ENCODE measurements at regions not wholly inside any gene's neighbourhood (a gene's known extent, or its start where the extent isn't known, plus 50 kb on each side); places are given as distances from the start of the nearest gene placed in this dataset.
A peak's percentile ranks its signal among the peaks of the same experiment; 100 is the strongest.

- no peak for DNase-seq
Observed at GRCh38 chr10:110375121-110375520, 70.4 kb upstream of the SMNDC1 start.

DNA sequence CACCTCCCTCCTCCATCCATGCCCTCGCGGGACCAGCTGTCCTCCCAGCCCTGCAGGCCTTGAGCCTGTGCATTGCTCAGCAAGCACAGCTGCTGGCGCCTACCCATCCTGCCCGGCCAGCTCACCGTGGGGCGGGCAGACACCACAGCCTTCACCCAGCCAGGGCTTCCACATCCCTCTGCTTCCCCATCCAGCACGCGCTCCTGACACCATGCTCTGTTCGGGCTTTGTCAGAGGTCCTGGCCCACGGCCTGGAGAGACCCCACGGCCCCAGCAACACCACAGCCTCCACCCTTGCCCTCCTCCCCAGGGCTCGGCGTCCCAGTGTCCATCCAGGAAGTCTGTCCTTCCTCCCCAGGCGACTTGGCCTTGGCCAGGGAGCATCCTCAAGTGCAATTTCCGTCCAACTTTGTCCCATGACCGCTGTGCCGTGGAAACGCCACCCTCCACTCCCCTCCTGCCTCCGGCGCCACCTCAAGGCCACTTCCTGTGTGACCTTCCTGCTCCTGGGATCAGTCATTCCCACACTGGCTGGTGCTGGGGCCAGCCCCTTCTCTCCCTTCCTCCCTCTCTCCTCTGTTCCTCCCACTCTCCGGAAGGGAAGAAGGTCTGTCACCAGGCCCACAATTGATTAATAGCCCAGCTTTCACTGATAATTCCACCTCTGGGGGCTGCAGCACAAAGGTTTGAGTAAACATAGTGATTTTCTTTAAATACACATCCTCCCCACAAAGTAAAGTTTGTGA lies 71.5 kb upstream of the SMNDC1 start:
- no peak for DNase-seq

DNA sequence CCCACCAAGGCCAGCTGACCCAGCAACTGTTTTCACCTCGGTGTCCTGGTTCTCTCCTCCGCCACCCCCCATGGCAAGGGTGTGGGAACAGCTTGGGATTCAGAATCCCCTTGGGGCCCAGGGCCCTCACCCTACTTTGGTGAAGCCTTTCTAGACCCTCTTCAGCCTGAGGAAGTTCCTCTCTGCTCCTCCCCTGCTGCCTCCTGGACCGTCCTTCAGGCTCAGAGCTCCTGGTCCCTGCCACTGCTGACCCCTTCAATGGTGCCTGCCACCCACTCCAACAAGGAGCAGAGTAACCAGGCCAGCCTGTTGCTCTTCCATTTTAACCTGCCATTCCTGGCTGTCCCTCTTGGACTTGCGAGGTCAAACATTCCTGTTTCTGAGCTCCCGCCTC lies 72.0 kb upstream of the SMNDC1 start:
- DNase-seq = no peak

GRCh38 chr10:110378006-110378405 lies 73.3 kb upstream of the SMNDC1 start:
- DNase-seq = no peak

GRCh38 chr10:110378533-110379108 lies 73.9 kb upstream of the SMNDC1 start:
- DNase-seq = no peak

DNA sequence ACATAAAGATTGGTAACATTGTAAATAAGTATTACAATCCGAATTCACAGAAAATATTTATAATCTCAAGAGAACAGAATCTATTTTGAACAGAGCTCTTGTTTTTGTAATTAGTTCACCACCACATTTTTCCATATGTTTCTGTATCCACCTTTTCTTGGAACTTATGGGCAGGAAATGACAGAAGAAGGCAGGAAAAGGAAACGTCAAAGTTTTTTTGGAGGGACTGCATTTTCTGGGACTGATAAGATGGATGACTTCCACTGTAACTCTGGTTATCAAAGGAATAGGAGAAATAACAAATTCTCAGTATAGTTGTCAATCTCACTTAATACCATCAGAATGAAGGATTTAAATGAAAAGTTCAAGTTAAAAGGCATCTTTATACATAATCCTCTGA lies 75.1 kb upstream of the SMNDC1 start:
- no peak for DNase-seq

GRCh38 chr10:110380293-110380692 lies 75.6 kb upstream of the SMNDC1 start:
- DNase-seq = no peak

DNA sequence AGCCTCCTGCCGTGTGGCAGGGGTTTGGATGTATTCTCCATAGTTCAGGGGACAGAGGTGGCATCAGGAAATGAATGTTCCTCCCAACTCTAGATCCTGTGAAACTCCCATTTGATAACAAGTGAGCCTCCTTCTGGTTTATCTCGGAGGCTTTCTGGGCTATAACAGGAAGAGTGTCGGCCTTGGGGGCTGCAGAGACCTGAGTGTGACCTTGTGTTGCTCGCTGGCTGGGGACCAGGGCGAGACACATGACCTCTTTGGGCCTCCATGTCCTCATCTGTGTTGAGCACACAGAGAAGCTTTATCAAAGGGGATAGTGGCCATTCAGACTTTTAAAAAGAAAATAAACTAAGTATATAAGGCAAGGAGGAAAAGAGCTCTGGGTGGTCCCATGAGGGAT lies 78.0 kb upstream of the SMNDC1 start:
- no peak for DNase-seq

- DNase-seq = no peak
Observed at GRCh38 chr10:110387617-110387982, 82.9 kb upstream of the SMNDC1 start.

- DNase-seq = peak; percentile 38
Observed at GRCh38 chr10:110387983-110388686, 83.4 kb upstream of the SMNDC1 start.

DNA sequence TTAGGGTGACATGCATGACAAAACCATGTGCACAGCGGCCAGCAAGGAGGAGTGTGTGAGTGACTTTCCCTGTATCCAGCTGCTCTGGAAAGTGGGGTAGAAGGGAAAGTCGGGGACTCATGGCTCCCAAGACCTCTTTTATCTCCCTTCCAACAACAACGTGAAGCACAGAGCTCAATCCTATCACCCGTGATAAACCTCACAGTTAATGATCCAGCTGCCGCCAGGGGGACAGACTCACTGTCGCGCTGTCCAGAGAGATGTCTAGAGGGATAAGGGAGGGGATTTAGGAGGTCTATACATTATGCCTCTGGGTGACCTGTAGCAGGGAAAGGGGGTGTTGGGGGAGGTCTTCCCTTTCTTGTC lies 84.0 kb upstream of the SMNDC1 start:
- no peak for DNase-seq

- DNase-seq = no peak
Observed at GRCh38 chr10:110389255-110389654, 84.5 kb upstream of the SMNDC1 start.

DNA sequence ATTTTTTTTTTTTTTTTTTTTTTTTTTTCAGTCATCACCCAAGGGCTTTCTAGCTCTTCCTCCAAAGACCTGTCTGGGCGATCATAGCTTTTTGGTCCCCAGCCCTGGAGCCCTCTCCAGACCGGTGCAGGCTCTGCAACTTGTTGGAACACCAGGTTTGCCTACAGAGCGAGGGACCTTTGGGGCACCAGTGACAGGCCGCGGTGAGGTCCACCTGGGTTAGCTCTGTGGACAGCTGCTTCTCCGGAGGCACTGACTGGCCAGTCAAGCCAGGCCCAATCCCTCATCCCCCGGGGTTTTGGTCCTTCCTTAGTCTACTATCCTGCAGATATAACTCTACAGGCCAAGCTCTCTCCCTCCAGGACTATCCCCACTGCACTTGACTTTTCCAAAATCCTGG lies 86.8 kb upstream of the SMNDC1 start:
- no peak for DNase-seq

GRCh38 chr10:110392121-110392520 lies 87.4 kb upstream of the SMNDC1 start:
- DNase-seq = no peak

DNA sequence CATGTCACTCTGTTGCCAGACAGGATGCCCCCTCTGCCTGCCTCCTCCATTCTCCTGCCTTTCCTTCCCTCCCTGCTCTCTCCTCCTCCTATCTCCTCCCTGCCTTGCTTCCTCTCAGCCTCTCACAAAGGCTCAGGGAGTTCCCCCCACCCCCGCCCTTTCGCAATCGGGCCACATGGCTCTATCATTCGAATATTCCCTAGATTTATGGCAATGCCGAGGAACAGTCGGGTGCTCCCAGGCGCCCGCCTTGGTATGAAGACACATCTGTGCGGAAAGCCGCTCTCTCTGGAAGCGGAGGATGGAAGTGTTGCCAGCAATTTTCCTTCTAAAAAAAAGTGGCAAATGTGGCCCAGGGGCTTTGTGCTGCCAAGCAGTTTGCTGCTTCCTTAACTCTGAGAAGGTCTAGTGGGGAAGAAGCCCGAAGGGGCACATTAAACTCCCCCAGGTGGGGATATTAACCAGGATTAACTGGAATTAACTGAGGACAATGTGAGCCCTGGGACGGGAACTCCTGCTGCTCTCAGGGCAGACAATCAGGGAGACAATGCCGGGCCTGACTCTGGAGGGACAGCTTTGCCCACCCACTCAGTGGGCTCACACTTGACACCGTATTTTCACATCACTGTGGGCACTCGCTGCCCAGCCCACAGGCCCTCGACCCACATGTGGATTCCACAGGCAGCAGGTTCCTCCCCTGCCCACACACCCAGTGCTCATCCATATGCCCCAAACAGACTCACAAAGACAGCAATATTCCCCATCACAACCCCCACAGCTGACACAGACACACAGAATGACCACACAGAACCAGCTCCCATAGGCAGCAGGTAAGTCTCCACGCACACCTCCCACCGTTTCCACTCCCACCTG lies 88.4 kb upstream of the SMNDC1 start:
- peak; percentile 80 for DNase-seq

GRCh38 chr10:110393866-110394265 lies 89.1 kb upstream of the SMNDC1 start:
- DNase-seq = no peak

DNA sequence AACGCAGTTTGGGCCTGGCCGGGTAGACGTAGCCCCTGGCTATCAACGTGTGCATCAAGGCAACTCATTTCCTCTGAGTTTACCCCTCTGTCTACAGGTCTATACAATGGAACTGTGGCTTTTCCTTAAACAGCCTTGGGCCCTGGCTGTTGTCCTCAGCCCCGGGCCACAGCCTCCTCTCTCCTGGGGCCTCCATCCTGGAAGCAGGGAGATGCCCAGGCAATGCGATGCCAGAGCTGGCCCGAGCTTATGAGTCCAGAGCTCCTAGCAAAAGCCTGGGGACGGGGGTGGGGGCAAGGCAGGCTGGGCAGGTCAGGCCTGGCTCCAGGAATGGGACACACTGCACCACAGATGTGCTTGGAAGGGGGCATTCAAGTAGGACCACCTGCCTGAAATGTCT lies 89.6 kb upstream of the SMNDC1 start:
- DNase-seq = no peak

- DNase-seq = no peak
Observed at GRCh38 chr10:110394898-110395297, 90.2 kb upstream of the SMNDC1 start.

GRCh38 chr10:110395350-110396283 lies 90.9 kb upstream of the SMNDC1 start:
- peak; percentile 92 for DNase-seq

DNA sequence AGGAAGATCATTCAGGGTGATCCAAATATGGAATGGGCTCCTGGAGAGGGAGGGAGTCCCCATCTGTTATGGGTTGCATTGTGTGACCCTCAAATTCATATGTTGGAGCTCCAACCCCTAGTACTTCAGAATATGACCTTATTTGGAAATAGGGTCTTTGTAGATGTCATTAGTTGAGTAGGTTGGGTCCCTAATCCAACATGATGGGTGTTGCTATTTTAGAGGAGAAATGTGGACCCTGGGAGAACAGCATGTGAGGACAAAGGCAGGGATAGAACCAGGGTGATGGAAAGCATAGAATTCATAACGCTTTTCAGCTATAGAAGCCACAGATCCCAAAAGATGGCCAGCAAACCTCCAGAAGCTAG lies 91.5 kb upstream of the SMNDC1 start:
- no peak for DNase-seq

DNA sequence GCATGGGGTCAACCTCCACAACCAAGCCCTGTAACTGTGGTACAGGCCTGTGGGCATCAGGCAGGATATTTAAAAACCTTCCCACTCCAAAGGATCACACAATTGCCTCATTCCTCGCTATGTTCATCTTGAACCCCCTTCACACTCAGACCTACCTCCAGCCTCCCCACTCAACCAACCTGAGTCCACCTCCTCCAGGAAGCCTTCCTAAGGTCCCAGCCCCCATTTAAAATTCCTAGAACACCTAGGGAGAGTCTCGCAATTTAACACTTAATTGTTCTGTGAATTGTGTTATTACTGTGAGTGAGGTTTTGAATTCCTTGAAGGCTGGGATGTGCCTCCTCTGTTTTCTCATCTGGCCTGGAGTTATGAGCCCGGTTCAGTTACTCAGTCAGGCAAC lies 93.1 kb upstream of the SMNDC1 start:
- DNase-seq = no peak

DNA sequence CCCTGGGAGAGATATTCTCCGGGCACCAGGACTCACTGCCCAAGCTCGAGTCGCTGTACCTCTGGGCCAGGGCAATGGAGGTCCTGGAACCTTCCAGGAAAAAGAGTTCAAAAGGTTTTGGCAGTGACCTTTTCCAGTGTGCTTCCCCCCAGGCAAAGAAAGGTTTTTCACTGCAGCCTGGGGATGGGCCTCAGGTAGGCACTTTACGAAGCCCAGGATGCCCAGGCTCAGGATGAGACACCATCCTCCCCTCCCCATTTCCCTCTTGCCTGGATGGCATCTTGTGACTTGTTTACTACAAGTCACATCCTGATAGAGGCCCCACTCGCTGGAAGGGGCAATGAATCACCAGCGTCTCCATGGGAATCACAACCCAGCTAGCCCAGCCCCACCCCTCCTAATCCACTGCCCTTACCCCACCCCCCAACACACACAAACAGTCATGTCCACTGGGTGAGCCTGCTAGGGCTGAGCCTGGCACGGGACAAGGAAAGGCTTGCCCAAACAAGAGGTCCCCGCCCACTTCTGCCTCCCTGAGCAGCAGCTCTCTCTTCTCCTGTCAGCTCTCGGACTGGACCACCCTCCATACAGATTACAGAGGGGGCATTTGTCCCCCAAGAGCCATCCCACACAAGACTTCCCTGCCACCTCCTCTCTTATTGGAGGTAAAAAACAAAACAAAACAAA lies 93.8 kb upstream of the SMNDC1 start:
- DNase-seq = peak; percentile 99
